Limb (tissue), 2 donors: ENCODE measurements at regions not wholly inside any gene's neighbourhood (a gene's known extent, or its start where the extent isn't known, plus 50 kb on each side); places are given as distances from the start of the nearest gene placed in this dataset.
A peak's percentile ranks its signal among the peaks of the same experiment; 100 is the strongest.
"Not testable (repeated sequence)": the region's sequence is repeated elsewhere in the genome, so short reads cannot be mapped to it uniquely, and the experiment has no call there.

Experiments
- DNase-seq, 2 donors: peaks; one replicate each; pipeline ENCODE4 v3.0.0-alpha.2; 2016; ENCODE audit errors: extremely low spot score in 2 of 2

DNA sequence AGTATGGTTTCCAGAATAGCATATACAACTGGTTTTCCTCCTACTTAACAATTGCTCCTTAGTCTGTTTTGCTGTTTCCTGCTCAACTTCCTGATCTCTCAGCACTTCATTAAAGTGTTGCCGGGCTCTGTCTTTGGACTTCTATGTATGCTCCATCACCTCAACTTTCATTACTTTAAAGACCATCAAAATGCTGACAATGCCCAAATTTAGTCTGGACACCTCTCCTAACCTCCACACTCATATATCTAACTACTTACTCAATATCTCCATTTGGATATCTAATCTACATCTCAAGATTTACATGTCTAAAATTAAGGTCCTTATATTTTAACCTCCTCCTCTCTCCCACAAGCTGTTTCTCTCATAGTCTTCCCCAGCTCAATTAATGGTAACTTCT, 54.4 kb upstream of the LGR5 start:
- no peak for DNase-seq

DNA sequence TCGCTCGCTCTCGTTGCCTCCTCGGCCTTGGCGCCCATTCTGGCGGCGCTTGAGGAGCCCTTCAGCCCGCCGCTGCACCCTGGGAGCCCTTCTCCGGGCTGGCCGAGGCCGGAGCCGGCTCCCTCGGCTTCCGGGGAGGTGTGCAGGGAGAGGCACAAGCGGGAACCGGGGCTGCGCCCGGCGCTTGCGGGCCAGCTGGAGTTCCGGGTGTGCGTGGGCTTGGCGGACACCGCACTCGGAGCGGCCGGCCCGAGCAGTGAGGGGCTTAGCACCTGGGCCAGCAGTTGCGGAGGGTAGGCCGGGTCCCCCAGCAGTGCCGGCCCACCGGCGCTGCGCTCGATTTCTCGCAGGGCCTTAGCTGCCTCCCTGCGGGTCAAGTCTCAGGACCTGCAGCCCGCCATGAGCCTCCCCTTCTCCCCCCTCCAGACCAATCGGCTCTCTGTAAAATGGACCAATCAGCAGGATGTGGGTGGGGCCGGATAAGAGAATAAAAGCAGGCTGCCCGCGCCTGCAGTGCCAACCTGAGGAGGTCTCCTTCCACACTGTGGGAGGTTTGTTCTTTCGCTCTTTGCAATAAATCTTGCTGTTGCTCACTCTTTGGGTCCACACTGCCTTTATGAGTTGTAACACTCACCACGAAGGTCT, 62.8 kb upstream of the LGR5 start:
- not testable (repeated sequence) for DNase-seq

DNA sequence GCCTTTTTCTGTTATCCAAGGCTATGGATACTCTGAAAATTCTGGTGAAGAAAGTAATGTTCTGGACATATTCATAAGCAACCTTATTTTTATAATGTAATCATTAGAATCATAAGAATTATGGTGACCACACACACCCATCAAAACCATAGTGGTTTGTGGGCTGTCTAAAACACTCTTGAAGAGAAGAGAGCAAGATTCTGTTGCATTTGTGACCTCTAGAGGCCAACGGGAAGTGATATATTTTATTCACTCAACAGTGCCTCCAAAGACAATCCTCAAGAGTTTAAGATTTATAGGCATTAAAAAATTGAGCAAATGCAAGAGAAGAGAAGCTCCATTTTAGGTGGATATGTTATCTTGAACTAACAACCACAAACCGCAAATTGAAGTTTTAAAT, 68.5 kb upstream of the LGR5 start:
- DNase-seq = no peak

DNA sequence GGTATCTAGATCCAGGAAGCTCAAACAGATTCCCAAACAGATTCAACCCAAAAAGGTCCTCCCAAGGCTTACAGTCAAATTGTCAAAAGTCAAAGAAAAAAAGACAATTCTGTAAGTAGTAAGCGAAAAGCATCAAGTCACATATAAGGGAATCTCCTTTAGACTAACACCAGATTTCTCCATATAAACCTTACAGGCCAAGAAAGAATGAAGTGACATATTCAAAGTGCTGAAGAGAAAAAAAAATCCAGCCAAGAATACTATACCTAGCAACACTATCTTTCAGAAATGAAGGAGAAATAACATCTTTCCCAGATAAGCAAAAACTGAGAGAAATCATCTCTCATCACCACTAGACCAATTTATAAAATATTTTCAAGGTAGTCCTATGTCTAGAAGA, 79.6 kb upstream of the LGR5 start:
- DNase-seq = no peak

- no peak for DNase-seq
Measured at GRCh38 chr12:71356569-71356968, 83.0 kb upstream of the LGR5 start.

- DNase-seq = no peak
Measured at GRCh38 chr12:71354871-71355270, 84.7 kb upstream of the LGR5 start.

DNA sequence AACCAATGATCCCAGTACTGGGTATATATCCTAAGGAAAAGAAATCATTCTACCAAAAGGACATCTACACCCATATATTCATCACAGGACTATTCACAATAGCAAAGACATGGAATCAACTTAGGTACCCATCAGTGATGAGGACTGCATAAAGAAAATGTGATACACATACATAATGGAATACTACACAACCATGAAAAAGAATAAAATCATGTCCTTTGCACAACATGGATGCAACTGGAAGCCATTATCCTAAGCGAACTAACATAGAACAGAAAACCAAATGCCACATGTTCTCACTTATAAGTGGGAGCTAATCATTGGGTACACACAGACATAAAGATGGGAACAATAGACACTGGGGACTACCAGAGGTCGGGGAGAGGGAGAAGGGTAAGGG, 86.0 kb upstream of the LGR5 start:
- DNase-seq = no peak

GRCh38 chr12:71349950-71350349, 89.6 kb upstream of the LGR5 start:
- no peak for DNase-seq

DNA sequence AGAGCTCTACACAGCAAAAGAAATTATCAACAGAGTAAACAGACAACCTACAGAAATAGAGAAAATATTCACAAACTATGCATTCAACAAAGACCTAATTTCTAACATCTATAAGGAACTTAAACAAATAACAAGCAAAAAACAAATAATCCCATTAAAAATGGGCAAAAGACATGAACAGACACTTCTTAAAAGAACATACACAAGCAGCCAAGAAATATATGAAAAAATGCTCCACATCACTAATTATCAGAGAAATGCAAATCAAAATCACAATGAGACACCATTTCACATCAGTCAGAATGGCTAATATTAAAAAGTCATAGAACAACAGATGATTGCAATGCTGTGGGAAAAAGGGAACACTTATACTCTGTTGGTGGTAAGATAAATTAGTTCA, 100.7 kb upstream of the LGR5 start:
- DNase-seq = no peak

GRCh38 chr12:71335963-71336257, 103.7 kb upstream of the LGR5 start:
- no peak for DNase-seq

DNA sequence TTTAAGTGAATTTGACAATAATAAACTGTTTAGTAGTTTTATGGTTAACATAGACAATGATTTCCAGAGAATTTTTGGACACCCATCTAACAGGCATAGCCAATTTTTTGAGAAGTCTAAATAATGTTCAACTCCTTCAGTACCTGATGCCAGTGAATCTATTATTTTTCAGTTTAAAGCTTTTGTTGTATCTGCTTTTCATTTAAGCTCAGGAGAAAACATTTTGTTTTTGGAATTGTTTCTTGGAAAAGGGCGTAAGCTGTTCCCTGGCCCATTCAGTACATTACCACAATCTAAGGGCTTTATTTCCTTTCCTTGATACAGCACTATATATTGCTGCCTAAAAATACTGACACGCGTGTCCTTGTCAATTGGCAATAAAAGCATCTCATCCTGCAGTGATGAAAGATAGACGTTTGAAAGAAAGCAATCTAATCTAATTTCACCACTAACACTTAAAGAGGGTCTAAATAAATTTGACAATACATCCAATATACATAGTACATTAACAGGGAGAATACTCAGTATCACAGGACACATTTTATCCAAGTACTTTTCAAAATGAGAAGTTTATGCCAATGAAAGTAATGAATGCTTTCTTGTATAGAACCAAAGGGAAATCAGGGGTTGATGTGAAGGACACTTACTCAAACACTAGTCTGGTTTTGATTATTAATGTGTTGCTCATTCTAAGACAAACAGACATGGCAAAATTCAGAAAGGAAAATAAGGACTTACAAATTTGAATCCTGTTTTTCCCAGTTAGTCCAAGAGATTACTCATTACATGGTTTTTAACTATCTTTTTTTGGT, 104.2 kb upstream of the LGR5 start:
- DNase-seq = peak in 1 of 2 donors; percentile 52

DNA sequence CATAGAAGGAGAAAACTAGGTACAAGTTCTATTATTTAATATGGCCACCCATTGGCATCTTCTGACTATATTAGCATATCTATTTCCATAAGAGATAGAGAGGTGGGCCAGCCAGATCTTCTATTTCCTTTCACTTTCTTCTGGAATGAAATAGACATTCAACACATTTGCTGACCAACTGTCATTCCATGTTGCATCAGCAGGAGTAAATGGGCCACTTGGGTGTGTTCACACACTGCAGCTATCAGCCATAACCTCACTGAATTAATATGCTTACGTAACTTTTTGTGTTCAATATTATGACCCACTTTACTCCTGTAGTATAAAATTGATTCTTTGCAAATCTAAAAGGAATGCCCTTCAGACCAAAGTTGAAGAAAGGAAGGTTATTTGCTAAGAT, 106.2 kb upstream of the LGR5 start:
- no peak for DNase-seq

- DNase-seq = no peak
Measured at GRCh38 chr12:71329956-71330355, 109.6 kb upstream of the LGR5 start.

GRCh38 chr12:71321531-71321930, 118.1 kb upstream of the LGR5 start:
- DNase-seq = no peak

DNA sequence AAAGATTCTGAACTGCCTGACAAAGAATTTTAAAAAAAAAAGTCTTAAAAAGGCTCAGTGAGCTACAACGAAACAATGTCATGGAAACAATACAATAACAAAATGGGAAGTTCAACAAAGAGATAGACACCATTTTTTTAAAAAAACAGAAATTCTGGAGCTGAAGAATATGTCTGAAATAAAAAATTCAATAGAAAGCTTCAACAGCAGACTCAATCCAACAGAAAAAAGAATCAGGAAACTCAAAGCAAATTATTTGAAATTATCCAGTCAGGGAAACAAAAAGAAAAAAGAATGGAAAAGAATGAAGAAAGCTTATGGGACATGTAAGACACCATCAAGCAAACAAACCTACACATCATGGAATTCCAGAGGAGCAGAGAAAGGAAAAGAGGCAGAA, 118.5 kb upstream of the LGR5 start:
- no peak for DNase-seq

GRCh38 chr12:71315328-71315985, 124.1 kb upstream of the LGR5 start:
- DNase-seq = no peak

DNA sequence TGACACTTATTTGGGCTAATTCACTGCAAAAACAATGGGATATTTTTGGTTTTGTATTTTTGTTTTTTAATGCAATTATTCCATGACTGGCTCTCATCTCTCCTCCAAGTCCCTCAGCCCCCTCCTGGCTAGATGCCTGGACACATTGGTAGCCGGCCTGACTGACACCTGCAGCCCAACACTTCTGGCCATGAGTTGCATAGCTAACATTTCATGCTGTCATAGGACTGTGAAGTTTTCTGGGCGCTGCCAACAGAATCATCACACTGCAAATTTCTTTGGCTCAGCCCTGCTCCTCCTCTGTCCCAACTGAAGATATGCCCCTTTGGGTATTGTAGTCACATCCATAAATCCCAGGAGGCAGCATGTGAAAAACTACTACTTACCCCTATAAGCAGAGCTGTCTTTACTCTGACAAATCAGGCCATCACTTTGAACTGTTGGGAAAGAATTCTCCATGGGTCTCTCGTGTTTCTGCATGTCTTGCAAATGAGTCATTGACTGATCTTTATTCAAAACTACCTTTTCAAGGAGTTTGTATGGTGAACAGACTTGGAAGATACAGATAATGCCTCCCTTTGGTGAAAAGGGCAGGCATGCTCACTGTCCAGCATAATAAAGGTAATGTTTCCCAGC, 126.7 kb upstream of the LGR5 start:
- DNase-seq = no peak

- not testable (repeated sequence) for DNase-seq
Measured at GRCh38 chr12:71311611-71312010, 128.0 kb upstream of the LGR5 start.

GRCh38 chr12:71306808-71307207, 132.8 kb upstream of the LGR5 start:
- no peak for DNase-seq

GRCh38 chr12:71304306-71304705, 135.3 kb upstream of the LGR5 start:
- no peak for DNase-seq

GRCh38 chr12:71303199-71303598, 136.4 kb upstream of the LGR5 start:
- DNase-seq = no peak
